ENCODE measurements at regions not wholly inside any gene's neighbourhood (a gene's known extent, or its start where the extent isn't known, plus 50 kb on each side); places are given as distances from the start of the nearest gene placed in this dataset.

- Histone ChIP-seq H3K4me1 (ENCODE audit: insufficient read depth, low read length, poor library complexity, severe bottlenecking) (peaks cover 2% of the 10 kb centered on the region), H3K36me3 (ENCODE audit: insufficient read depth, low read length, poor library complexity, severe bottlenecking) (no peaks in the 10 kb centered on the region), H3K27ac (ENCODE audit: low read depth, low read length, poor library complexity, severe bottlenecking) (no peak overlapping the region), H3K9me3 (ENCODE audit: low read depth, low read length, poor library complexity, severe bottlenecking) (no peaks in the 10 kb centered on the region), H3K27me3 (replicated peaks; ENCODE audit: insufficient read depth, low read depth, low read length, poor library complexity) (no peaks in the 10 kb centered on the region), H3K4me3 (ENCODE audit: low read depth, low read length, poor library complexity, severe bottlenecking) (no peak overlapping the region)
- DNase-seq (ENCODE audit: low spot score) = peak; percentile 12
- intact Hi-C loops (cut with micrococcal nuclease; ENCODE audit: unreplicated experiment) = loop anchor here (10.0 kb wide), 1 partner anchor 345 kb away; no protein-coding TSS in a partner anchor
- ChIA-PET CTCF (no interaction called here), POLR2A (ENCODE audit: low non-redundant PET) (no interaction called here)
- no peak for TF ChIP-seq CTCF (conservative IDR thresholded peaks at IDR 0.05; ENCODE audit: low read depth, low read length)
- TF ChIP-seq EZH2 (IDR thresholded peaks at IDR 0.05; ENCODE audit: borderline replicate concordance, low read depth, low read length, poor library complexity, severe bottlenecking) = no peak
- no TSS peak for BruUV-seq (replicated peaks)
Observed at GRCh38 chr3:182609575-182610156, 183.6 kb upstream of the ATP11B start.

- Histone ChIP-seq H3K4me1 (ENCODE audit: insufficient read depth, low read length, poor library complexity, severe bottlenecking) (peaks cover 2% of the 10 kb centered on the region), H3K4me3 (ENCODE audit: low read depth, low read length, poor library complexity, severe bottlenecking) (no peak overlapping the region), H3K27ac (ENCODE audit: low read depth, low read length, poor library complexity, severe bottlenecking) (no peak overlapping the region), H3K36me3 (ENCODE audit: insufficient read depth, low read length, poor library complexity, severe bottlenecking) (no peaks in the 10 kb centered on the region), H3K9me3 (ENCODE audit: low read depth, low read length, poor library complexity, severe bottlenecking) (no peaks in the 10 kb centered on the region), H3K27me3 (replicated peaks; ENCODE audit: insufficient read depth, low read depth, low read length, poor library complexity) (no peaks in the 10 kb centered on the region)
- CTCF ChIA-PET = no interaction called here
- DNase-seq (ENCODE audit: low spot score) = no peak
- intact Hi-C loops (cut with micrococcal nuclease; ENCODE audit: unreplicated experiment) = loop anchor here (10.0 kb wide), 1 partner anchor 348 kb away; no protein-coding TSS in a partner anchor
- POLR2A ChIA-PET (ENCODE audit: low non-redundant PET) = no interaction called here
- BruUV-seq (replicated peaks) = no TSS peak
- TF ChIP-seq EZH2 (IDR thresholded peaks at IDR 0.05; ENCODE audit: borderline replicate concordance, low read depth, low read length, poor library complexity, severe bottlenecking) (no peak), CTCF (conservative IDR thresholded peaks at IDR 0.05; ENCODE audit: low read depth, low read length) (no peak)
Observed at GRCh38 chr3:182612332-182612731, 181.0 kb upstream of the ATP11B start.

GRCh38 chr3:182617500-182617899 lies 175.8 kb upstream of the ATP11B start:
- CTCF ChIA-PET = interaction anchor here (1.0 kb wide), 1 partner anchor 66 kb away, joined by 5 read pairs; no protein-coding TSS in a partner anchor
- DNase-seq (ENCODE audit: low spot score) = no peak
- H3K27me3 ChIP-seq (replicated peaks; ENCODE audit: insufficient read depth, low read depth, low read length, poor library complexity) = no peaks in the 10 kb centered on the region
- TF ChIP-seq CTCF (conservative IDR thresholded peaks at IDR 0.05; ENCODE audit: low read depth, low read length) = no peak
- TF ChIP-seq EZH2 (IDR thresholded peaks at IDR 0.05; ENCODE audit: borderline replicate concordance, low read depth, low read length, poor library complexity, severe bottlenecking) = no peak
- no TSS peak for BruUV-seq (replicated peaks)
- H3K4me1 ChIP-seq (ENCODE audit: insufficient read depth, low read length, poor library complexity, severe bottlenecking) = no peaks in the 10 kb centered on the region
- H3K27ac ChIP-seq (ENCODE audit: low read depth, low read length, poor library complexity, severe bottlenecking) = no peak overlapping the region
- no peak overlapping the region for H3K4me3 ChIP-seq (ENCODE audit: low read depth, low read length, poor library complexity, severe bottlenecking)
- intact Hi-C loops (cut with micrococcal nuclease; ENCODE audit: unreplicated experiment) = loop anchor here (5.0 to 10.0 kb wide), 4 partner anchors 353 to 1405 kb away; no protein-coding TSS in a partner anchor
- POLR2A ChIA-PET (ENCODE audit: low non-redundant PET) = no interaction called here
- H3K36me3 ChIP-seq (ENCODE audit: insufficient read depth, low read length, poor library complexity, severe bottlenecking) = no peaks in the 10 kb centered on the region
- H3K9me3 ChIP-seq (ENCODE audit: low read depth, low read length, poor library complexity, severe bottlenecking) = no peaks in the 10 kb centered on the region
